SK-N-SH (cell line): ENCODE measurements at regions not wholly inside any gene's neighbourhood (a gene's known extent, or its start where the extent isn't known, plus 50 kb on each side); places are given as distances from the start of the nearest gene placed in this dataset.
"Not testable (repeated sequence)": the region's sequence is repeated elsewhere in the genome, so short reads cannot be mapped to it uniquely, and the experiment has no call there.

Experiments used
- CTCF ChIA-PET: fragments of 300-600, 350-600 bp; formaldehyde crosslinking; extraction: SDS; loops from one replicate; lab custom pipeline; 2021; lab: Yijun Ruan, JAX
- POLR2A ChIA-PET: fragments of 350-600 bp; sonication (Branson Sonifier 250); formaldehyde crosslinking; extraction: SDS; loops from one replicate; lab custom pipeline; 2020; ENCODE audit warnings: antibody characterized with exemption, inconsistent platforms; lab: Yijun Ruan, JAX
- DNase-seq: peaks from one replicate; pipeline ENCODE4 v3.0.0; 2012
- H2AFZ ChIP-seq: fragments of 200-600 bp; sonication (generic); 2 replicates; pipeline ENCODE4 v1.8.1; 2016; ENCODE audit warnings: antibody characterized with exemption, mild to moderate bottlenecking, low read depth
- H3F3A ChIP-seq: fragments of 200-600 bp; sonication (generic); replicated peaks from 2 replicates; pipeline ENCODE3; 2016; ENCODE audit warnings: antibody characterized with exemption, mild to moderate bottlenecking; ENCODE audit not compliant: insufficient read depth
- H3K27ac ChIP-seq, 2 experiments: fragments of 200-500 bp in 1 of 2; fragments of 200-600 bp in 1 of 2; sonication (Bioruptor generic) in 1 of 2; sonication (generic), shearing (Covaris generic) in 1 of 2; 2 replicates each; pipeline versions ENCODE4 v1.5.1 to v1.6.1; 2014 to 2016; ENCODE audit warnings: low read depth in 2 of 2, inconsistent platforms in 1 of 2, low read length in 1 of 2, mild to moderate bottlenecking in 1 of 2, mixed read lengths in 1 of 2
- H3K27me3 ChIP-seq: fragments of 200-600 bp; sonication (generic), shearing (Covaris generic); 2 replicates; pipeline ENCODE4 v1.6.1; 2016; ENCODE audit warnings: mixed run types; ENCODE audit not compliant: insufficient read depth
- H3K36me3 ChIP-seq, 2 experiments: fragments of 200-500 bp in 1 of 2; fragments of 200-600 bp in 1 of 2; sonication (Bioruptor generic) in 1 of 2; sonication (generic) in 1 of 2; replicated peaks in 1 of 2; 2 replicates each; pipeline versions ENCODE3 to v1.5.1; 2014 to 2016; ENCODE audit warnings: low read length in 1 of 2, mild to moderate bottlenecking in 1 of 2; ENCODE audit not compliant: insufficient read depth in 2 of 2, control insufficient read depth in 1 of 2
- H3K4me1 ChIP-seq, 2 experiments: fragments of 200-500 bp in 1 of 2; fragments of 200-600 bp in 1 of 2; sonication (Bioruptor generic) in 1 of 2; sonication (generic), shearing (Covaris generic) in 1 of 2; 2 replicates each; pipeline versions ENCODE4 v1.5.1 to v1.6.1; 2014 to 2016; ENCODE audit warnings: low read depth in 1 of 2, low read length in 1 of 2, mixed run types in 1 of 2; ENCODE audit not compliant: insufficient read depth in 2 of 2, control insufficient read depth in 1 of 2
- H3K4me2 ChIP-seq: fragments of 200-600 bp; sonication (generic), shearing (Covaris generic); 2 replicates; pipeline ENCODE4 v1.6.1; 2017; ENCODE audit warnings: mixed run types
- H3K4me3 ChIP-seq, 2 experiments: fragments of 200-500 bp in 1 of 2; fragments of 200-600 bp in 1 of 2; sonication (Bioruptor generic) in 1 of 2; sonication (generic), shearing (Covaris generic) in 1 of 2; 2 replicates each; pipeline versions ENCODE4 v1.5.1 to v1.8.1; 2014 to 2016; ENCODE audit warnings: low read depth in 2 of 2, inconsistent platforms in 1 of 2, low read length in 1 of 2, mild to moderate bottlenecking in 1 of 2, mixed read lengths in 1 of 2, moderate library complexity in 1 of 2
- H3K79me2 ChIP-seq: fragments of 200-600 bp; sonication (generic); 2 replicates; pipeline ENCODE4 v1.8.1; 2017; ENCODE audit warnings: mild to moderate bottlenecking; ENCODE audit not compliant: insufficient read depth
- H3K9ac ChIP-seq: fragments of 200-600 bp; sonication (generic); 2 replicates; pipeline ENCODE4 v1.6.1; 2017; ENCODE audit warnings: mixed run types
- H3K9me2 ChIP-seq: fragments of 200-600 bp; sonication (generic); 2 replicates; pipeline ENCODE4 v1.6.1; 2017; ENCODE audit warnings: mixed run types
- H3K9me3 ChIP-seq: fragments of 200-600 bp; sonication (generic); 2 replicates; pipeline ENCODE4 v1.6.1; 2017; ENCODE audit warnings: mixed run types, mild to moderate bottlenecking, moderate library complexity
- H4K20me1 ChIP-seq: fragments of 200-600 bp; sonication (generic); 2 replicates; pipeline ENCODE4 v1.6.1; 2017; ENCODE audit warnings: mild to moderate bottlenecking, mixed run types; ENCODE audit not compliant: insufficient read depth
- MEF2A ChIP-seq: IDR thresholded peaks from 2 replicates; pipeline ENCODE4 v1.4.0; 2012; ENCODE audit warnings: low read depth, borderline replicate concordance
- RCOR1 ChIP-seq: fragments of 150-350 bp; IDR thresholded peaks from 2 replicates; pipeline ENCODE4 v1.6.1; 2017; ENCODE audit warnings: antibody characterized with exemption, low read length
- WGBS: methylation state at CpG from one replicate; pipeline ENCODE4 v1.1.6; 2017; ENCODE audit warnings: low lambda C conversion rate; 5-methylcytosine and 5-hydroxymethylcytosine counted together

GRCh38 chr3:66648975-66649374 lies 148.2 kb upstream of the LRIG1 start:
- ChIA-PET POLR2A (no interaction called here), CTCF (no interaction called here)
- Histone ChIP-seq H3K27ac (no peak overlapping the region), H3K4me3 (no peak overlapping the region), H3K4me2 (no peak overlapping the region), H4K20me1 (no peaks in the 10 kb centered on the region), H3F3A (no peaks in the 10 kb centered on the region), H3K9me3 (no peaks in the 10 kb centered on the region), H2AFZ (no peak overlapping the region), H3K79me2 (no peaks in the 10 kb centered on the region), H3K36me3 (no peaks in the 10 kb centered on the region), H3K4me1 (no peaks in the 10 kb centered on the region), H3K9me2 (no peaks in the 10 kb centered on the region), H3K27me3 (no peaks in the 10 kb centered on the region), H3K9ac (no peak overlapping the region)
- 15% methylated on average over 1 of the region's 1 CpG for WGBS
- DNase-seq: no peak
- no peak for TF ChIP-seq MEF2A

DNA sequence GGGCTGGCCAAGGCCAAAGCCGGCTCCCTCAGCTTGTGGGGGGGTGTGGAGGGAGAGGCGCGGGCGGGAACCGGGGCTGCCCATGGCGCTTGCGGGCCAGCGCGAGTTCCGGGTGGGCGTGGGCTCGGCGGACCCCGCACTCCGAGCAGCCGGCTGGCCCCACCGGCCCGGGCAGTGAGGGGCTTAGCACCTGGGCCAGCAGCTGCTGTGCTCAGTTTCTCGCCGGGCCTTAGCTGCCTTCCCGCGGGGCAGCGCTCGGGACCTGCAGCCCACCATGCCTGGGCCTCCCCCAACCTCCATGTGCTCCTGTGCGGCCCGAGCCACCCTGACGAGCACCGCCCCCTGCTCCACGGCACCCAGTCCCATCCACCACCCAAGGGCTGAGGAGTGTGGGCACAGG lies 150.7 kb upstream of the LRIG1 start:
- CTCF ChIA-PET: not testable (repeated sequence)

GRCh38 chr3:66652100-66652499 lies 151.3 kb upstream of the LRIG1 start:
- H3K4me2 ChIP-seq, CTCF ChIA-PET, H3K27ac ChIP-seq, H3K9me3 ChIP-seq, H3K27me3 ChIP-seq, H3K4me1 ChIP-seq, H4K20me1 ChIP-seq, H3K4me3 ChIP-seq, H2AFZ ChIP-seq, DNase-seq, H3K9ac ChIP-seq, H3K9me2 ChIP-seq, H3K36me3 ChIP-seq, H3K79me2 ChIP-seq, H3F3A ChIP-seq: not testable (repeated sequence)
- POLR2A ChIA-PET: interaction anchor here (0.6 kb wide), 1 partner anchor 100 kb away, joined by 3 read pairs; no protein-coding TSS in a partner anchor
- 74% methylated on average over 4 of the region's 4 CpGs for WGBS

More for the DNA sequence above, 150.7 kb upstream of the LRIG1 start:
- H3K27ac ChIP-seq, H3K27me3 ChIP-seq, H2AFZ ChIP-seq, H3K9me3 ChIP-seq, POLR2A ChIA-PET, H3F3A ChIP-seq, H3K4me3 ChIP-seq, H3K9ac ChIP-seq, H4K20me1 ChIP-seq, H3K79me2 ChIP-seq, H3K9me2 ChIP-seq, DNase-seq, H3K4me2 ChIP-seq, H3K4me1 ChIP-seq, H3K36me3 ChIP-seq: not testable (repeated sequence)
- no CpG with 5 or more reads among the region's 29 CpGs for WGBS

DNA sequence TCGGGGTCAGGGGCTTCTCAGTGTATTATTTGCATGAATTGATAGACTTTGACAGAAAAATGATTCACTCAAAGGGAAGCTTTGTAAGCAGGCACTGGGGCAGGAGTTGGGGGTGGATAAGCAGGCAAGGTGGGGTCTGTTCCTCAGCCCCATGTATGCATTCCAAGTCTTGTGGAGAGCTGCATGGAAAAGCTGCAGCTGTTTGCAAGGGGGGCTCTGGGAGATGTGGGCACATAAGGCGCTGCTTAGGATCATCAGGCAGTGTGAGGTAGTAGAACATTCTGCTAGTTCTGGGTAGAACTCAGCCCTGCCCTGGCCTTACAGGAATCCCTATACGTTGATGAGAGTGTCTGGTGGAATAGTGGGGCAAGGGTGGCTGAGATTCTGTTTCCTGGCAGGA lies 154.2 kb upstream of the LRIG1 start:
- Histone ChIP-seq H4K20me1 (no peaks in the 10 kb centered on the region), H3K27me3 (no peaks in the 10 kb centered on the region), H3K4me3 (no peak overlapping the region), H3K27ac (no peak overlapping the region), H3K79me2 (no peaks in the 10 kb centered on the region), H3K9me3 (no peaks in the 10 kb centered on the region), H3K9me2 (no peaks in the 10 kb centered on the region), H3F3A (no peaks in the 10 kb centered on the region), H2AFZ (no peak overlapping the region), H3K4me1 (no peaks in the 10 kb centered on the region), H3K36me3 (no peaks in the 10 kb centered on the region), H3K4me2 (no peak overlapping the region), H3K9ac (no peak overlapping the region)
- DNase-seq: no peak
- ChIA-PET CTCF (interaction anchor here (1.2 to 1.7 kb wide), 2 partner anchors 168 to 401 kb away, joined by 4 to 5 read pairs; no protein-coding TSS in a partner anchor), POLR2A (no interaction called here)
- 34% methylated on average over 3 of the region's 3 CpGs for WGBS
- no peak for TF ChIP-seq RCOR1
